ENCODE measurements at regions not wholly inside any gene's neighbourhood (a gene's known extent, or its start where the extent isn't known, plus 50 kb on each side); places are given as distances from the start of the nearest gene placed in this dataset.

DNA sequence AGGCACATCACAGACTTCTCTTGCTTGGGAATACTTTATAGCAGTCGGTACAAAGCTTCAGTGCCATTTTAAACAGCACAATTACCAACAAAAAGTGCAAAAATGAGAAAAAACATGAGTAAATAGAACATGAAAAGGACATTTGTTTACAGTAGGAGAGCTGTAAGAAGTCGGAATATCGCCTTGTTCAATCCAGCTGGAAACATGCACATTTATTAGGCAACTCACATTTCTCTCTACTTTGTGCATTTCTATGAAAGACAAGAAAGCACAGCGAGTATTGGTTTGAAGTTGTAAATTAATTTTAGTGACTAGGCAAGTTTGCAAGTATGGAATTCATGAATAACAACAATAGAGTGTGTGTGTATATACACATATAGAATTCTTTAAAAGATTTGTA lies 484.7 kb downstream of the DACH1 start:
- no peak for ATAC-seq (replicated peaks in 1 of 4)
- CTCF ChIA-PET = no interaction called here
- POLR2A ChIA-PET = no interaction called here
- no peak for DNase-seq
- no peaks in the 10 kb centered on the region for H3K27me3 Mint-ChIP-seq
- H3K36me3 ChIP-seq (ENCODE audit: control insufficient read depth in 2 of 2, extremely low read depth in 1 of 2, insufficient read depth in 1 of 2, low read length in 1 of 2) = no peaks in the 10 kb centered on the region
- no peaks in the 10 kb centered on the region for H3K27me3 ChIP-seq (replicated peaks in 1 of 2; ENCODE audit: control insufficient read depth in 2 of 2, extremely low read depth in 1 of 2, insufficient read depth in 2 of 2, low read length in 1 of 2)
- no peak overlapping the region for H3K27ac ChIP-seq (ENCODE audit: low read length)
- H3K36me3 Mint-ChIP-seq = no peaks in the 10 kb centered on the region
- no peaks in the 10 kb centered on the region for H3K4me1 ChIP-seq (ENCODE audit: control insufficient read depth in 1 of 2, extremely low read depth in 1 of 2, insufficient read depth in 2 of 2, low read length in 2 of 2)
- H3K4me1 Mint-ChIP-seq = no peaks in the 10 kb centered on the region
- no peak overlapping the region for H3K4me3 ChIP-seq (ENCODE audit: control insufficient read depth in 1 of 2, extremely low read depth in 1 of 2, low read length in 1 of 2)
- no peak overlapping the region for H3K27ac Mint-ChIP-seq
- no peak overlapping the region for H3K4me3 Mint-ChIP-seq
- H3K9me3 Mint-ChIP-seq = peaks cover 0 to 15% (median 5%) of the 10 kb centered on the region in 3 donors
- no CpG with 5 or more reads among the region's 4 CpGs for WGBS (ENCODE audit: insufficient coverage)
- no peaks in the 10 kb centered on the region for H3K9me3 ChIP-seq

GRCh38 chr13:71380191-71380590 lies 486.8 kb downstream of the DACH1 start:
- no peak overlapping the region for H3K27ac Mint-ChIP-seq
- no peak for DNase-seq
- no peak for ATAC-seq (replicated peaks in 1 of 4)
- Histone ChIP-seq H3K36me3 (ENCODE audit: control insufficient read depth in 2 of 2, extremely low read depth in 1 of 2, insufficient read depth in 1 of 2, low read length in 1 of 2) (no peaks in the 10 kb centered on the region), H3K4me1 (ENCODE audit: control insufficient read depth in 1 of 2, extremely low read depth in 1 of 2, insufficient read depth in 2 of 2, low read length in 2 of 2) (no peaks in the 10 kb centered on the region), H3K27me3 (replicated peaks in 1 of 2; ENCODE audit: control insufficient read depth in 2 of 2, extremely low read depth in 1 of 2, insufficient read depth in 2 of 2, low read length in 1 of 2) (no peaks in the 10 kb centered on the region), H3K27ac (ENCODE audit: low read length) (no peak overlapping the region), H3K4me3 (ENCODE audit: control insufficient read depth in 1 of 2, extremely low read depth in 1 of 2, low read length in 1 of 2) (no peak overlapping the region), H3K9me3 (no peaks in the 10 kb centered on the region)
- H3K4me1 Mint-ChIP-seq = no peaks in the 10 kb centered on the region
- POLR2A ChIA-PET = no interaction called here
- H3K27me3 Mint-ChIP-seq = no peaks in the 10 kb centered on the region
- H3K36me3 Mint-ChIP-seq = no peaks in the 10 kb centered on the region
- H3K4me3 Mint-ChIP-seq = no peak overlapping the region
- H3K9me3 Mint-ChIP-seq = peaks cover 0 to 15% (median 5%) of the 10 kb centered on the region in 3 donors
- CTCF ChIA-PET = no interaction called here
- WGBS (ENCODE audit: insufficient coverage) = no CpG with 5 or more reads among the region's 2 CpGs

- no peak overlapping the region for H3K27ac ChIP-seq (ENCODE audit: low read length)
- no CpG with 5 or more reads among the region's 5 CpGs for WGBS (ENCODE audit: insufficient coverage)
- H3K4me1 Mint-ChIP-seq = no peaks in the 10 kb centered on the region
- peaks cover 0 to 15% (median 5%) of the 10 kb centered on the region in 3 donors for H3K9me3 Mint-ChIP-seq
- H3K4me1 ChIP-seq (ENCODE audit: control insufficient read depth in 1 of 2, extremely low read depth in 1 of 2, insufficient read depth in 2 of 2, low read length in 2 of 2) = no peaks in the 10 kb centered on the region
- no peaks in the 10 kb centered on the region for H3K36me3 ChIP-seq (ENCODE audit: control insufficient read depth in 2 of 2, extremely low read depth in 1 of 2, insufficient read depth in 1 of 2, low read length in 1 of 2)
- H3K27me3 ChIP-seq (replicated peaks in 1 of 2; ENCODE audit: control insufficient read depth in 2 of 2, extremely low read depth in 1 of 2, insufficient read depth in 2 of 2, low read length in 1 of 2) = no peaks in the 10 kb centered on the region
- ATAC-seq (replicated peaks in 1 of 4) (no peak), DNase-seq (no peak)
- CTCF ChIA-PET = no interaction called here
- no peaks in the 10 kb centered on the region for H3K36me3 Mint-ChIP-seq
- no peak overlapping the region for H3K27ac Mint-ChIP-seq
- no peak overlapping the region for H3K4me3 ChIP-seq (ENCODE audit: control insufficient read depth in 1 of 2, extremely low read depth in 1 of 2, low read length in 1 of 2)
- H3K9me3 ChIP-seq = no peaks in the 10 kb centered on the region
- no peaks in the 10 kb centered on the region for H3K27me3 Mint-ChIP-seq
- no peak overlapping the region for H3K4me3 Mint-ChIP-seq
- POLR2A ChIA-PET = no interaction called here
Observed at GRCh38 chr13:71378961-71379905, 487.8 kb downstream of the DACH1 start.

- Mint-ChIP-seq H3K4me1 (no peaks in the 10 kb centered on the region), H3K27ac (no peak overlapping the region), H3K9me3 (peaks cover 0 to 3% (median under 1%) of the 10 kb centered on the region in 3 donors), H3K4me3 (no peak overlapping the region), H3K36me3 (no peaks in the 10 kb centered on the region), H3K27me3 (peaks cover 0 to 3% of the 10 kb centered on the region in 2 donors)
- no peaks in the 10 kb centered on the region for H3K27me3 ChIP-seq (replicated peaks in 1 of 2; ENCODE audit: control insufficient read depth in 2 of 2, extremely low read depth in 1 of 2, insufficient read depth in 2 of 2, low read length in 1 of 2)
- ATAC-seq (replicated peaks in 1 of 4) (no peak), DNase-seq (no peak)
- no peaks in the 10 kb centered on the region for H3K4me1 ChIP-seq (ENCODE audit: control insufficient read depth in 1 of 2, extremely low read depth in 1 of 2, insufficient read depth in 2 of 2, low read length in 2 of 2)
- no peak overlapping the region for H3K4me3 ChIP-seq (ENCODE audit: control insufficient read depth in 1 of 2, extremely low read depth in 1 of 2, low read length in 1 of 2)
- ChIA-PET POLR2A (no interaction called here), CTCF (interaction anchor here in 1 of 2 donors (0.5 kb wide), 1 partner anchor 65 kb away, joined by 4 read pairs; no protein-coding TSS in a partner anchor)
- no peak overlapping the region for H3K27ac ChIP-seq (ENCODE audit: low read length)
- H3K9me3 ChIP-seq = no peaks in the 10 kb centered on the region
- WGBS (ENCODE audit: insufficient coverage) = no CpG with 5 or more reads among the region's 3 CpGs
- no peaks in the 10 kb centered on the region for H3K36me3 ChIP-seq (ENCODE audit: control insufficient read depth in 2 of 2, extremely low read depth in 1 of 2, insufficient read depth in 1 of 2, low read length in 1 of 2)
Observed at GRCh38 chr13:71374471-71375049, 492.4 kb downstream of the DACH1 start.

- CTCF ChIA-PET = no interaction called here
- Histone ChIP-seq H3K27me3 (replicated peaks in 1 of 2; ENCODE audit: control insufficient read depth in 2 of 2, extremely low read depth in 1 of 2, insufficient read depth in 2 of 2, low read length in 1 of 2) (no peaks in the 10 kb centered on the region), H3K4me3 (ENCODE audit: control insufficient read depth in 1 of 2, extremely low read depth in 1 of 2, low read length in 1 of 2) (no peak overlapping the region), H3K9me3 (no peaks in the 10 kb centered on the region), H3K27ac (ENCODE audit: low read length) (no peak overlapping the region), H3K36me3 (ENCODE audit: control insufficient read depth in 2 of 2, extremely low read depth in 1 of 2, insufficient read depth in 1 of 2, low read length in 1 of 2) (no peaks in the 10 kb centered on the region), H3K4me1 (ENCODE audit: control insufficient read depth in 1 of 2, extremely low read depth in 1 of 2, insufficient read depth in 2 of 2, low read length in 2 of 2) (no peaks in the 10 kb centered on the region)
- DNase-seq = no peak
- no peak overlapping the region for H3K4me3 Mint-ChIP-seq
- peaks cover 0 to 7% (median 3%) of the 10 kb centered on the region in 3 donors for H3K9me3 Mint-ChIP-seq
- H3K36me3 Mint-ChIP-seq = no peaks in the 10 kb centered on the region
- H3K27ac Mint-ChIP-seq = no peak overlapping the region
- POLR2A ChIA-PET = no interaction called here
- H3K4me1 Mint-ChIP-seq = no peaks in the 10 kb centered on the region
- H3K27me3 Mint-ChIP-seq = peaks cover 0 to 3% of the 10 kb centered on the region in 2 donors
- ATAC-seq (replicated peaks in 1 of 4) = no peak
Observed at GRCh38 chr13:71368336-71368735, 498.7 kb downstream of the DACH1 start.

GRCh38 chr13:71360041-71360440 lies 507.0 kb downstream of the DACH1 start:
- ATAC-seq (replicated peaks in 1 of 4) = no peak
- H3K4me1 ChIP-seq (ENCODE audit: control insufficient read depth in 1 of 2, extremely low read depth in 1 of 2, insufficient read depth in 2 of 2, low read length in 2 of 2) = no peaks in the 10 kb centered on the region
- H3K4me3 ChIP-seq (ENCODE audit: control insufficient read depth in 1 of 2, extremely low read depth in 1 of 2, low read length in 1 of 2) = no peak overlapping the region
- no peaks in the 10 kb centered on the region for H3K27me3 Mint-ChIP-seq
- whole genome bisulfite sequencing (ENCODE audit: insufficient coverage) = no CpG with 5 or more reads among the region's 1 CpG
- no peaks in the 10 kb centered on the region for H3K9me3 ChIP-seq
- ChIA-PET POLR2A (no interaction called here), CTCF (no interaction called here)
- no peak overlapping the region for H3K4me3 Mint-ChIP-seq
- H3K36me3 Mint-ChIP-seq = no peaks in the 10 kb centered on the region
- H3K27ac Mint-ChIP-seq = no peak overlapping the region
- no peaks in the 10 kb centered on the region for H3K27me3 ChIP-seq (replicated peaks in 1 of 2; ENCODE audit: control insufficient read depth in 2 of 2, extremely low read depth in 1 of 2, insufficient read depth in 2 of 2, low read length in 1 of 2)
- no peak for DNase-seq
- no peaks in the 10 kb centered on the region for H3K36me3 ChIP-seq (ENCODE audit: control insufficient read depth in 2 of 2, extremely low read depth in 1 of 2, insufficient read depth in 1 of 2, low read length in 1 of 2)
- H3K27ac ChIP-seq (ENCODE audit: low read length) = no peak overlapping the region
- no peaks in the 10 kb centered on the region for H3K4me1 Mint-ChIP-seq
- peaks cover 0 to 7% (median 4%) of the 10 kb centered on the region in 3 donors for H3K9me3 Mint-ChIP-seq
